ENCODE measurements at regions not wholly inside any gene's neighbourhood (a gene's known extent, or its start where the extent isn't known, plus 50 kb on each side); places are given as distances from the start of the nearest gene placed in this dataset.

DNA sequence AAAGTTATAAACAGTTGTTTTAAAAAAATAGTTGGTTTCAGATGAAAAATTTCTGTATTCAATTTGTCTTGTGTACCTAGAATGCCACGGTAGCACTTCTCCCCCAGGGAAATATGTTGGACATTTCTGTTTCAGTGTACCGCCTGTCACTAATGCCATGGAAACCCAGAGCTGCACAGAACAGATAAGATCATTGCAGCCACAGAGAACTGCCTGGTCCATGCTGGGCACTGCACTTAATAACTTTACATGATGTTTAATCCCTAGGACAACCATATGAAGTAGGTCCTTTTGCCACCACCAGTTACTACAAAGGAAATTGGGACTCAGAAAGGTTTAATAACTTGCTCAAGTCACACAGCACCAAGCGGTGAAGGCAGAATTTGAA, 253.4 kb upstream of the SRRM4 start:
- TF ChIP-seq, protein P1, sequence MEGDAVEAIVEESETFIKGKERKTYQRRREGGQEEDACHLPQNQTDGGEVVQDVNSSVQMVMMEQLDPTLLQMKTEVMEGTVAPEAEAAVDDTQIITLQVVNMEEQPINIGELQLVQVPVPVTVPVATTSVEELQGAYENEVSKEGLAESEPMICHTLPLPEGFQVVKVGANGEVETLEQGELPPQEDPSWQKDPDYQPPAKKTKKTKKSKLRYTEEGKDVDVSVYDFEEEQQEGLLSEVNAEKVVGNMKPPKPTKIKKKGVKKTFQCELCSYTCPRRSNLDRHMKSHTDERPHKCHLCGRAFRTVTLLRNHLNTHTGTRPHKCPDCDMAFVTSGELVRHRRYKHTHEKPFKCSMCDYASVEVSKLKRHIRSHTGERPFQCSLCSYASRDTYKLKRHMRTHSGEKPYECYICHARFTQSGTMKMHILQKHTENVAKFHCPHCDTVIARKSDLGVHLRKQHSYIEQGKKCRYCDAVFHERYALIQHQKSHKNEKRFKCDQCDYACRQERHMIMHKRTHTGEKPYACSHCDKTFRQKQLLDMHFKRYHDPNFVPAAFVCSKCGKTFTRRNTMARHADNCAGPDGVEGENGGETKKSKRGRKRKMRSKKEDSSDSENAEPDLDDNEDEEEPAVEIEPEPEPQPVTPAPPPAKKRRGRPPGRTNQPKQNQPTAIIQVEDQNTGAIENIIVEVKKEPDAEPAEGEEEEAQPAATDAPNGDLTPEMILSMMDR (conservative IDR thresholded peaks at IDR 0.05; ENCODE audit: low read length), result no peak
- no peak for TF ChIP-seq EZH2phosphoT487 (IDR thresholded peaks at IDR 0.05; ENCODE audit: borderline replicate concordance)
